ENCODE measurements at regions not wholly inside any gene's neighbourhood (a gene's known extent, or its start where the extent isn't known, plus 50 kb on each side); places are given as distances from the start of the nearest gene placed in this dataset.

GRCh38 chr10:117468665-117469064 lies 73.9 kb upstream of the EMX2 start:
- Histone ChIP-seq H3K4me1 (ENCODE audit: low read length) (no peaks in the 10 kb centered on the region), H3K4me3 (ENCODE audit: low read length) (no peak overlapping the region), H3F3A (ENCODE audit: insufficient read depth, low read length) (no peaks in the 10 kb centered on the region), H3K79me2 (ENCODE audit: low read length) (no peaks in the 10 kb centered on the region), H3K27ac (ENCODE audit: low read length) (no peak overlapping the region), H3K9ac (ENCODE audit: low read length) (no peak overlapping the region), H3K9me2 (replicated peaks; ENCODE audit: insufficient read depth, low read length) (no peaks in the 10 kb centered on the region), H3K4me2 (ENCODE audit: low read depth, low read length) (no peak overlapping the region), H3K27me3 (replicated peaks; ENCODE audit: insufficient read depth, low read length) (no peaks in the 10 kb centered on the region), H3K36me3 (replicated peaks; ENCODE audit: insufficient read depth, low read length) (no peaks in the 10 kb centered on the region), H4K20me1 (ENCODE audit: insufficient read depth, low read length) (no peaks in the 10 kb centered on the region), H2AFZ (ENCODE audit: low read length) (no peak overlapping the region), H3K9me3 (replicated peaks; ENCODE audit: insufficient read depth, low read length) (no peaks in the 10 kb centered on the region)
- DNase-seq: no peak
- no peak for TF ChIP-seq CTCF (IDR thresholded peaks at IDR 0.05; ENCODE audit: low read length)
- no peak for TF ChIP-seq EZH2 (optimal IDR thresholded peaks at IDR 0.05; ENCODE audit: low read depth, low read length)

- Histone ChIP-seq H3F3A (ENCODE audit: insufficient read depth, low read length) (no peaks in the 10 kb centered on the region), H3K4me1 (ENCODE audit: low read length) (no peaks in the 10 kb centered on the region), H3K79me2 (ENCODE audit: low read length) (no peaks in the 10 kb centered on the region), H2AFZ (ENCODE audit: low read length) (no peak overlapping the region), H4K20me1 (ENCODE audit: insufficient read depth, low read length) (no peaks in the 10 kb centered on the region), H3K9me3 (replicated peaks; ENCODE audit: insufficient read depth, low read length) (no peaks in the 10 kb centered on the region), H3K36me3 (replicated peaks; ENCODE audit: insufficient read depth, low read length) (no peaks in the 10 kb centered on the region), H3K4me3 (ENCODE audit: low read length) (no peak overlapping the region), H3K9me2 (replicated peaks; ENCODE audit: insufficient read depth, low read length) (no peaks in the 10 kb centered on the region), H3K27ac (ENCODE audit: low read length) (no peak overlapping the region), H3K4me2 (ENCODE audit: low read depth, low read length) (no peak overlapping the region), H3K27me3 (replicated peaks; ENCODE audit: insufficient read depth, low read length) (no peaks in the 10 kb centered on the region), H3K9ac (ENCODE audit: low read length) (no peak overlapping the region)
- DNase-seq: no peak
- TF ChIP-seq CTCF (IDR thresholded peaks at IDR 0.05; ENCODE audit: low read length) (no peak), EZH2 (optimal IDR thresholded peaks at IDR 0.05; ENCODE audit: low read depth, low read length) (no peak), EZH2phosphoT487 (IDR thresholded peaks at IDR 0.05; ENCODE audit: low read length) (no peak)
These were observed 78.4 kb upstream of the EMX2 start for GRCh38 chr10:117464176-117464575.

- Histone ChIP-seq H4K20me1 (ENCODE audit: insufficient read depth, low read length) (no peaks in the 10 kb centered on the region), H3K9ac (ENCODE audit: low read length) (no peak overlapping the region), H3K9me2 (replicated peaks; ENCODE audit: insufficient read depth, low read length) (no peaks in the 10 kb centered on the region), H3K27ac (ENCODE audit: low read length) (no peak overlapping the region), H3F3A (ENCODE audit: insufficient read depth, low read length) (no peaks in the 10 kb centered on the region), H2AFZ (ENCODE audit: low read length) (no peak overlapping the region), H3K4me2 (ENCODE audit: low read depth, low read length) (no peak overlapping the region), H3K4me1 (ENCODE audit: low read length) (no peaks in the 10 kb centered on the region), H3K79me2 (ENCODE audit: low read length) (no peaks in the 10 kb centered on the region), H3K27me3 (replicated peaks; ENCODE audit: insufficient read depth, low read length) (no peaks in the 10 kb centered on the region), H3K36me3 (replicated peaks; ENCODE audit: insufficient read depth, low read length) (no peaks in the 10 kb centered on the region), H3K4me3 (ENCODE audit: low read length) (no peak overlapping the region), H3K9me3 (replicated peaks; ENCODE audit: insufficient read depth, low read length) (no peaks in the 10 kb centered on the region)
- DNase-seq: no peak
- TF ChIP-seq CTCF (IDR thresholded peaks at IDR 0.05; ENCODE audit: low read length): no peak
- TF ChIP-seq EZH2phosphoT487 (IDR thresholded peaks at IDR 0.05; ENCODE audit: low read length): no peak
- no peak for TF ChIP-seq EZH2 (optimal IDR thresholded peaks at IDR 0.05; ENCODE audit: low read depth, low read length)
These were observed 79.0 kb upstream of the EMX2 start for GRCh38 chr10:117463545-117463920.

All from MM.1S (cell line).